GM03348 (cell line): ENCODE measurements at regions not wholly inside any gene's neighbourhood (a gene's known extent, or its start where the extent isn't known, plus 50 kb on each side); places are given as distances from the start of the nearest gene placed in this dataset.
"Not testable (repeated sequence)": the region's sequence is repeated elsewhere in the genome, so short reads cannot be mapped to it uniquely, and the experiment has no call there.

ENCODE experiments used
- DNase-seq: peaks from one replicate; pipeline ENCODE4 v3.0.0; 2012; ENCODE audit warnings: low spot score

DNA sequence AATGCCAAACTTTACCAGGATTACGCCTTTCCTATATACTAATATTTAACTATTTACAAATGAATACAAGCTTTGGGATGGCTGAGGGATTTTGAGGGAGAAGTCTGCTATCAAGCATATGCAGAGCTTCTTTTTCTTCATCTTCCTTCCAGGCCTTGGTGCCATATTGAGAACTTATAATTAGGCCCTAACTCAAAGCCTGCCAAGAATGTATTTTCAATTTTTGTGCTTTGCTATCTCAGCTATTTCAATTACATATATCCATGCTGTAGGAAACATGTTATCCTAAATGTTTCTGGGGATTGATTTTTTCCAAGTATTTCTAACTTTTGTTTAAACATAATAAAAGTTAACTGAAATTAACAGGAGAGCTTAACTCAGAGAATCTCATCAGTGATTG, 425.0 kb upstream of the GRM7 start:
- no peak for DNase-seq

DNA sequence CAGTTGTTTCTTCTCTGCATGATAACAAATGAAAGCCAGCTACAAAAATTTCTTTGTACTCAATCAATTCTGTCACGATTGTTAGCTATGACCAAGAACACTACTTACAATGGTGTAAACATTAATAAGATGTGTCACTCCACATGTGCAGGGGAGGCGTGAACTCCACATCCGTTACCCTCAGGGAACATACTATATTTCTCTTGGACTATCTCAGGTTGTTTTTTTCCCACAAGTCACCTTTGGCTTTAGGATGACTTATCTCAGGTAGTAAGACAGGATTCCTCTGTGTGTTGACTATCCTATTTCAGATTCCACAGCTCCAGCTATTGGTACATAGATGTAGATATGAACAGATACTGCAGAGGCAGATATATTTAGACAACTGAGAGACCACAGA, 423.3 kb upstream of the GRM7 start:
- no peak for DNase-seq

DNA sequence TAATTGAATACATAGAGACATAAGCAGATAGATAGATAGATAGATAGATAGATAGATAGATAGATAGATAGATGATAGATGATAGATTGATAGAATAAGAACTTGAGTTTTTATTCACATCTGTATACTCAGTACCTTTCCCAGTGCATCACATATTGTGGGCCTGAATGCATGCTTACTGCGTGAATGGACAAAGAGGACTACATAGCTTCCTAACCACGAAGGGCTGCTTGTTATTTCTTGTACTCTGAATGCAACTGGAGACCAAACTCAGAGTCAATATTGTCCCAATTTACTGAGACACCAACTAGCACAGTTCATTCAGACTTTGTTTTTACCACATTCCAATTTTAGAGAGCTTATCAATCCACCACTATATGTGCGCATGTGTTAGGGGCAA, 422.9 kb upstream of the GRM7 start:
- DNase-seq: no peak

DNA sequence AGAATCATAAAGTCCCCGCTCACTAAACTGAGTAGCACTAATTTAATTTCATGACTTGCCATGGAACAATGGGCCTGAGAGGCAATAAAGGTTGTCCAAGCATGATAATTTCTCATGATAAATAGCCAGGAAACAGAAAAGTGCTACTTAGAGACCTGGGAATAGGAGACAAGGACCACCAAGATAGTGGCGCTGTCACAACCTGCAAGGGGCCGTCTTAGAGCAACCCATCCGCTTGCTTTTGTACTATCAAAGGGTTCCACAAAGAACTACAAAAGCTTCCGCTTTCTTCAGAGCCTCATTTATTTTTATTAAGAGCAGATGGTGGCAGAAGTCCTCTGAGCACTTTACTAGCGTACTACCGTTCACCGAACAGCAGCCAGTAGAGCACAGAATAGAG, 421.7 kb upstream of the GRM7 start:
- no peak for DNase-seq

DNA sequence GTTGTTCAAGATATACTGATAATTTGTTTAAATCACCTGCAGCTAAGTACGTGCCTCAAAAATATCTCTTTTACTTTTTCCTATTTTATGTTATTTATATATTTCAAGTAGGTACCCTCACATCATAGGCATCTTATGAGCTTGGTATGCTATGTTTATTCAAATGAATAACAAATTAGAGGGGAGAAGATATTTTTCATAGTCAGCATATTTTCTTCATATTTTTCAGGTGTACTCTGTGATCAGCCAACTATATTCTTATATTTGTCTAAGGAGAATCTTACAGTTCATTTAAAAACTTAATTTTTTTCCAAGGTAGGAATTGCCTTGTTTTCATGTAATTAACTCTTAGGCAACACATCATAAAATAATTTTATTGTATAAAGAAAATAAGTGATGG, 421.1 kb upstream of the GRM7 start:
- DNase-seq: no peak

DNA sequence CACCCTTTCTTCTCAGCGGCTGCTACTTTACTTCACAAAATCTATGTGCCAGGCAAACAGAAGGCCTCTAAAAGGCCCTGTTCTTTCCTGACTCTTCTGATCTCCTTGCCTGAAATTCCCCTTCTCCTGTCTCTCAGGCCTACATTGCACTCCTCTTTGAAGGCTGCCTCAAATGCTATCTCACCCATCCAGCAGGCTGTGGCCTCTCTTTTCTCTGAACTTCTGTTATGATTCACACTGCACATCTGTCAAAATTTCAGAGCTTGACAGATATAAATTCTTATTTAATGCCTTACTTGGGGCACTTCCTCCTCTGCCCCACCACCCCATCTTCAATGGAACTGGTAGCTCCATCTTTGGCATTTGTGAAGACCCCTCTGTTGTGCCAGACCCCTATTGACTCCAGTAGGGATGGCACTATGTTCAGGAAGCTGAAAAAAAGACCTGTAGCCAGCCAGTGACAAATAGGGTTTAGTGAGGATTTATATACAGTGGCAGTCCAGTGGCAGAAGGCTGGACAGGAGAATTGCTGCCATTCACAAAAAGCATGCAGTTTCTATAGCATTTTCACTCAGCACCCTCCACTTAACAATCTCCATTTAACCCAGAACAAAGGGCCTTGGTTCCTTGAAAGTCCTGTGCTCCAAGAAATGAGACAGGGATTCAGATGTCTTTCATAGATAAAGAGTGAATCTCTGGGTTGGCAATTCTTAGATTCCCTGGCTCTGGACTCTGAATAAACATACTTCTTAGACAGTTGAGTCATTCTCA, 415.8 kb upstream of the GRM7 start:
- no peak for DNase-seq

DNA sequence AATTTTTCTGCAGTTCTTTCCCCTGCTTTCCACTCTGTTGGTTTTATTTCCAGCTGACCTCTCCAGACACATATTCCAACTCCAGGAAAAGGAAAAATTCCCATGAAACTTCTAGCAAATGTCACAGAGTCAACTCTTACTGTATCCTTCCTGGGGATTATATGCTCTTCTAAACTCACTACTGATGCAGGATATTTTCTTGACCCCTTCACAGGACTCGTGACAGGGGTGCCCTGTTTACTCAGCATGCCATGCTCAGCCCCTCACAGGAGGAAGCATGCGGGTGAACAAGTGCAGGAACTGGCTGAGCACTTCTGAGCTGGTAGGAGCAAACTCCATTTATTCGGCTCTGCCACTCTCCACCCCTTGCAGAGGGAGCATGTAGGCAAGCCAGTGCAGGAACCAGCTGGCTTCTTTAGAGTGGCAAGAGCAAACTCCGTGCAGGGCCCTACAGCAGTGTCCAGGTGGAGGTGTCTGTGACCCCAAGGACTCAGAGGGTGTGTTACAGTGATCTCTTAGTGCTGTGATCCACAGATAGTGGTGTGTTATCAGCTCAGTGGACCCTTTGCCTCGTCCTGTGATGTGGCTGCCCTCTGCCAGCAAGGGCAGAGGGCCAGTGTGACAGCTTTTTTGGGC, 413.6 kb upstream of the GRM7 start:
- no peak for DNase-seq

DNA sequence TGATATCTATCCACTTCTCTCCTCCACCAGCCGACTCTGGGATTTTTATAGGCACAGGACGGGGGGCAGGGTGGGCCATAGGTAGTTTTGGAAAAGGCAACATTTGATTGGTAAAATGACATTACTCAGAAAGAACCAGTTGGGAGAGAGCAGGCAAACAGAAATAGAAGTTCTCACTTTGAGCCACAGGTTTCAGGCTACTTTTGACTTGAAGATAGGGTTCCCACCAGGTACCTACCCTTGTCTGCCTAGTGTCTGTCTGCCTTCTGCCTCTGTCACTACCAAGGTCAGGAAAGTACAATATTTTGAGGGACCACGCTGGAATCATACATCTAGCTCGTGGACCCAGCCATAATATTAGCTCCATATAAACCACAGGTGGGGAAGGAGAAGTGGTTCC, 412.9 kb upstream of the GRM7 start:
- DNase-seq: no peak

DNA sequence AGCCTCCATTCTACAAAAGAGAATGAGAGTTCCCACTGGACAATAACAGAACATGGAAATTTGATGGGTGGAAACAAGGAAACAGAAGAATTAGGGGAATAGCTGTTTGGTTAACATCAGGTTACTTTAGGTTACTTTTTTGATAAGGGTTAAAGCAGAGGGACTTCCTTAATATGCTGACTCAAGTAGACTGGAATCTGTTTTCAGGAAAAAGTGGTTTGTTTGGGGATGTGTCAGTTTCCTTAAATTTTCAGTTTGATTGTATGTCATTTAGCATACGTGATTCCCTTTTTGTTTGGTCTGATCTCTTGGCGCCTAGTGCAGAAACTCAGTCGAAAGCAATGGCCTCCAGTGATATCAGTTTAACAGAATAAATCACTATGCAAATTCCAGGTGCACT, 411.8 kb upstream of the GRM7 start:
- no peak for DNase-seq

DNA sequence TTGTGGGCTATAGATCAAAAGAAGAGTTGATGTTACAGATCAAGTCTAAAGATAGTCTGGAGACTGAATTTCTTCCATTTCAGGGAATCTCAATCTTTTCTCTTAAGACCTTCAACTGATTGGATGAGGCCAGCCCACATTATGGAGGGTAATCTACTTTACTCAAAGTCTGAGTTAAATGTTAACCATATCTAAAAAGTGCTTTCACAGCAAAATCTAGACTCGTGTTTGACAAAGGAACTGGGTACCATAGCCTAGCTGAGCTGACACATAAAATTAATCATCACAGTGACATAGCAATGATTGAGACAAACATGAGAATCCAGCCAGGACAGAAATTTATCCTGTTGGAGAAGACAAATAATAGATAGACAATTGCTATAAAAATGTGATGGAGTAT, 407.9 kb upstream of the GRM7 start:
- no peak for DNase-seq

DNA sequence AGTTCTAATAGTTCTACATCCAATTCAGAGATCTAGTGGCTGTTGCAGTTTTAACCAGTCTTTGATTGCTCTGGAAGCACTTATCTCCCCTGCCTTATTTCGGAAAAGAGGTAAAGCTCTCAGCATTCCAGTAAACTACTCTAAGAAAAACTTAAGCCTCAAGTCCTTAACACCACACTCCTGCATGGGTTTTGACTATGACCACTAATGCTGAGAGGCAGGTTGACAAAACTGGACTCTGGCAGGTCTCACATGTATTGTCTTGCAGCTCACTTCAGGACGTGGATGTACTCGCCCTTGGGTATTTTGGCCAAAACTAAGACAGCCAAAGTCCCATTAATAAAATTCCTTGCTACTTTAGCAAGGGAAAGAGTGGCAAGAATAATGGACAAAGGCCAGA, 405.9 kb upstream of the GRM7 start:
- DNase-seq: no peak

DNA sequence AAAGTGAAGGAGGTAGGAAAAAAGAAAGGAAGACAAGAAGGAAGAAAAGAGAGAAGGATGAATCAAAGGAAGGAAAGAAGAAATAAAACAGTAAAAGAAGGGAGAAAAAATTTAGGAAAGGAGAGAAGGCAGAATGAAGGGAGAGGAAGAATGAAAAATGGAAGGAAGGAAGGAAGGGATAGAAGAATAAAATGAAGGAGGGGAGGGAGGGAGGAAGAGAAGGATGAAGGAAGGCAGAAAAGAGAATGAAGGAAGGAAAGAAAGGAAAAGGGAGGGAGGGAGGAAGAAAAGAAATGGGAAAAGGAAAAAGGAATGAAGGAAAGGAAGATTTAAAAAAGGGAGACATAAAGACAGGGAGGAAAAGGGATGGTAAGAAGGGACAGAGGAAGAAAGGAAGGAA, 393.7 kb upstream of the GRM7 start:
- DNase-seq: no peak

DNA sequence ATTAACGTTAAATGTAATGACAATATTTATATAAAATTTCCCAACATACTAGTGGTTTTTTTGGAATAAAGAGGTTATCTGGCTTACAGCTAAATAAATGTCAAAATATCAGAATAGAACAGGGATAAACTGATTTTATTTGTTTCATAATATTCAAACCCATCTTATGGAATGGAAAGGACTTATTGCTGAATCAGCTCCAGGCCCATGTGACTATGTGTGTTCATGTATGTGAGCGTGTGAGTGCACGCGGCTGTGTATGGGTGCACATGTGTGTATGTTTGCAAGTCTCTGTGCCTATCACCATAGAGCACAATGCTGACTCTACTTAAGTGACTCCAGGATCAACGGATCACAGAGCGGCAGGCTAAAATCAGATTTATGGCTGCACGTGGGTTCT, 392.3 kb upstream of the GRM7 start:
- no peak for DNase-seq

DNA sequence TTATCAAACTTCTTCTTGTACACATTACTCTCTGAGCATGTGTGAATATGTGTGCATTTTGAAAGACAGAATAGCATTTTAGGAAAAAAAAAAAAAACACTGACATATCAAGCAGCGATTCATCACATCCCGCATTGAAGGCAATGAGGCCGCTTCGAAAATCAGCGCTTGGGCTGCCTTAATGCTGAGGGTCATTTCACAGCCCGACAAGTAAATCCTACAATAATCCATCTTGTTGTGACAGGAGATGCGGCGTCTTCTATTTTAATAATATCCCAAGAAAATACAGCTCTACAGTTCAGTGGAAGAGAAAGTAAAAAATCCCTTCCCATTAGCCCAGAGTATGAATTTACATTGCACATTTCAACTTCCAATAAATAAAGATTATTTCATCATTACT, 389.2 kb upstream of the GRM7 start:
- no peak for DNase-seq

DNA sequence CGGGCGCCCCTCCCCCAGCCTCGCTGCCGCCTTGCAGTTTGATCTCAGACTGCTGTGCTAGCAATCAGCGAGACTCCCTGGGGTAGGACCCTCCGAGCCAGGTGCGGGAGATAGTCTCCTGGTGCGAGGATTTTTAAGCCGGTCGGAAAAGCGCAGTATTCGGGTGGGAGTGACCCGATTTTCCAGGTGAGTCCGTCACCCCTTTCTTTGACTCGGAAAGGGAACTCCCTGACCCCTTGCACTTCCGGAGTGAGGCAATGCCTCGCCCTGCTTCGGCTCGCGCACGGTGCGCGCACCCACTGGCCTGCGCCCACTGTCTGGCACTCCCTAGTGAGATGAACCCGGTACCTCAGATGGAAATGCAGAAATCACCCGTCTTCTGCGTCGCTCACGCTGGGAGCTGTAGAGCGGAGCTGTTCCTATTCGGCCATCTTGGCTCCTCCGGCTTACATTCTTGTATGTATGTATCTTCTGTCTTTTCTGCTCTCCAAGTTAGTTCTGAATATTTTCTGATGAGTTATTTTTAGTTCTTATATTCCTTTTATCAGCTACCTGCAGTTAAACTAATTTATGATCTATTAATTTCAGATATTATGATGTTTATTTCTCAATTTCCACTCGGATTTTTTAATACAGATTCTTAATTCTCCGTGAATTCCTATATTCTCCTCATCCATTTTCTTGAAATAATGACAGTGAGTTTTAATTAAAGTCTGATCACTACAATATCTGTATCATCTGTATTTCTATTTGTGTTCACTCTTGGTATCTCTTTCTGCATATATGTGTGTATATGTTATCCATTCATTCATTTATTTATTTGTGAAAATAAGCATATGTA, 370.2 kb upstream of the GRM7 start:
- not testable (repeated sequence) for DNase-seq

DNA sequence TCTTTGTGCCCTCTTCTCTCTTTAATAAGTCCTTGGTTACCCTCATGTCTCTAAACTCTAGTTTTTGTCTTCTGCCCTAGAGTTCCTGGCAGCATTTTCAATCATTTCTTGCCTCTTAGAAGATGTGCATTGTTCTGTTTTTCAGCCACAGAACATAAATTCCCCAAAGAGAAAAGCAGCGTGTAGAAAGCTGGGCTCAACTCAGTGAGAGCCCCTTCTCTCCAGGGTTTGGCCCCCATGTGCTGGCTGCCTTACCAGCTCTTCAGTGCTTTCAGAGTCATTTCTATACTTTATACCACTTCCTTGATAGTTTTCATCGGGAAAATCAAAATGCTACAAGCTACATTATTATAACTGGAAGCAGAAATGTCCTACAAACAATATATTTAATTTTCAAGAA, 369.1 kb upstream of the GRM7 start:
- DNase-seq: no peak

DNA sequence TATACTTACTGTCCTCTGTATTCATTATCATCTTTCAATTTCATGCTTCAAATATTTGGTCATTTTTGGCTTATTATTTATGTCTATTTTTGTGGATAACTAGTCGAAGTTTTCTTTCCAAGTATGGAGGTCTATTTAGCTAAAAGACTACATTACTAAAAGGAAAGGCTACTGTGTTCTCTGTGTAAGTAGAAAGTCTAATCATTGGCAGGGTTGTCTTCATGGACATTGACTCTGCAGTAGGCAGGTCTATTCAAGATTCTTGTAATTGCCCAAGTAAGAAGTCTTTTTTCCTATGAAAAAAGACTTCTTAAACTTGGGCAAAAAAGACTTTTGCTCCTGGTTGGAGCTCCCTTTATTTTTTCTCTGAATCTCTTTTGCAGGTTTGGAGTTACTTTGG, 368.6 kb upstream of the GRM7 start:
- DNase-seq: no peak

DNA sequence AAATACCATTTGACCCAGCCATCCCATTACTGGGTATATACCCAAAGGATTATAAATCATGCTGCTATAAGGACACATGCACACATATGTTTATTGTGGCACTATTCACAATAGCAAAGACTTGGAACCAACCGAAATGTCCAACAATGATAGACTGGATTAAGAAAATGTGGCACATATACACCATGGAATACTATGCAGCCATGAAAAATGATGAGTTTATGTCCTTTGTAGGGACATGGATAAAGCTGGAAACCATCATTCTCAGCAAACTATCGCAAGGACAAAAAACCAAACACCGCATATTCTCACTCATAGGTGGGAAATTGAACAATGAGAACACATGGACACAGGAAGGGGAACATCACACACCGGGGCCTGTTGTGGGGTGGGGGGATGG, 362.0 kb upstream of the GRM7 start:
- not testable (repeated sequence) for DNase-seq

DNA sequence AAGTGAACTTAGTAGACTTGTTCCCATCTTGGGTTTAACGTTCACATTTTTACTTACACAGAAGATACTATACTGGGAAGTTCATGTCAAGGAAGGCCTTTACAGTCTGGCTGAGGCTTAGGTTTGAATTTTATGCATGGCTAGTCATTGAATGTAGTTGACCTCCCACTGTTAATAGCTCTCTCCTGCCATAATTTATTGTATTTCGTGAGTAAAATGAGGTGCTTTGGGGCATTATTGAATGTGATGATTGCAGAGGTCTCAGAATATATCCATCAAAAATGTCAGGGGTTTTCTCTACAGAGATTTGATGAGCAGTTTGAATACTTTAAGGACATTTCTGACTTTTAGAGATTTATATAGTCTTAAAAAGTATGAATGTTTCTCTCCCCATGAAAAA, 356.6 kb upstream of the GRM7 start:
- no peak for DNase-seq

DNA sequence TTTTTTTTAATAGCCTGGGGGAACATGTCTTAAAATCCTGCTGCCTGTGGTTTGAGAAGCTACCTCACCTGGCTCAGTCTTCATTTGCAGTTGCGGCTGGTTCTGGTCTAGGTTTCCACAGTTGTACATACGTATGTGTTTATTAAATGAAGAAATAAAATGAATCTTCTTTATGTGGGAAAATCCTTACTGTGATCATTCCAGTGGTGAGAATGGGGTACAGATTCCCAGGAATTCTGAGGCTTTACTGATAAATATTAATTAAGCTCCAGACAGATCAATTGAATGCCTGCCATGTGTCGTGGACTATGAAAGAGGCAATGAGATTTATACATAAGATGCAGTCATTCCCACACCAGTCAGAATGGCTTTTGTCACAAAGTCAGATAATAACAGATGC, 356.1 kb upstream of the GRM7 start:
- no peak for DNase-seq

DNA sequence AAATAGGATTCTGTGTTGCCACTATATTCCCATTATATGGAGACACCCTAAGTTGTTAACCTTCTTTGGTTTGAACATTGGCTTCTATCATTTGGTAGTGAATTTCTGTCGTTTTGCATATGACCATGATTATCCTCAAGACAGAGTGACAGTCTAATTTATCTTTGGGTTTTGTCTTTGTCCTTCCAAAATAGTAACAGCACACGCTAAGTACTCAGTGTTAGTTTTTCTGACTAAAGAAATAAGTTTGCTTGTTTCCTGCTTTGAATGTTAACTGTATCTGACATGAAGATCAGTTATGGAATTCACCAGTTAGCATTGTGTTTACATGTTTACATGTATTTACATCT, 352.5 kb upstream of the GRM7 start:
- no peak for DNase-seq

DNA sequence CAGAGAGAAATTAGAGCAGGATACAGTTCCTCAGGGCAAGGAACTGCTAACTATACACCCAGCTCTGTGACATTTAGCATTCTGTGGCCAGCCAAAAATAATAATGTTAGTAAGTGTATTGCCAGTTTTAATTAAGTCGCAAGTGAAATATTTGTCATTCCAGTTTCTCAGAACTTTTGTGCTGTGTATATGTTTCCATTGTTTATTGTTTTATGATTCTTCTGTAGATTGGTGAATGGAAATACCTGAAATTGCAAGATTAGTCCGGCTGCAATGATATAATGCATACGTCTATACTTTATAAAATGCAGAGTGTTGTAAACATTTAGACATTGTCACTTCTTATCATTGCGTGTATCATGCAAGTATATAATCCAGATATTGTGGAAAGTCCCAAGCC, 351.3 kb upstream of the GRM7 start:
- DNase-seq: no peak

DNA sequence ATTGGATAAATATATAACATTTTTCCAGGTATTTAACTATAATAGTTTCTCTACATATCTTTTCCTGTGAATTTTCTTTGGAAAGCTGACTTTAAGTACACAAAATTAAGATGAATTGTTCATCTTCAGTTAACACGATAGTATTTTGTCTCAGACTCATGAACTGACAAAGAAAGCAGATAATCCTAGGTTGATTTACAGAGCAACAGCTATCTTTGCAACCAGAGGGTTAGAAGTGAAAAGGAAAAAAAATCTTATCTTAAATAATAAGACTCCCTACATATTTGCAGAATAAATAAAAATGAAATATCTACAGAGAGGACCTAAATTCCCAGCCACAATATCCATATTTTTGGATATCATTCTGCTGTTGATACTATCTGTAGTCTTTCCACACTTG, 350.2 kb upstream of the GRM7 start:
- no peak for DNase-seq
